Neural cell (in vitro differentiated cells): ENCODE measurements at regions not wholly inside any gene's neighbourhood (a gene's known extent, or its start where the extent isn't known, plus 50 kb on each side); places are given as distances from the start of the nearest gene placed in this dataset.

Source experiments
- CTCF ChIP-seq: fragments of 450-650 bp; IDR thresholded peaks from 2 replicates; pipeline ENCODE4 v1.5.1; 2014; ENCODE audit warnings: antibody characterized with exemption, mild to moderate bottlenecking, moderate library complexity; ENCODE audit not compliant: poor library complexity, severe bottlenecking
- EP300 ChIP-seq: fragments of 450-650 bp; conservative IDR thresholded peaks from 2 replicates; pipeline ENCODE4 v1.6.1; 2014; ENCODE audit warnings: antibody characterized with exemption, mild to moderate bottlenecking, moderate library complexity; ENCODE audit not compliant: poor library complexity, severe bottlenecking
- EZH2 ChIP-seq: fragments of 200-600, 300-800 bp; shearing (Covaris generic), sonication (generic); IDR thresholded peaks from 2 replicates; pipeline ENCODE4 v1.6.1; 2014; ENCODE audit warnings: antibody characterized with exemption, low read length, borderline replicate concordance, mild to moderate bottlenecking; ENCODE audit not compliant: insufficient read depth, poor library complexity, severe bottlenecking
- MXI1 ChIP-seq: fragments of 450-650 bp; conservative IDR thresholded peaks from 2 replicates; pipeline ENCODE4 v1.6.1; 2014; ENCODE audit warnings: antibody characterized with exemption, mild to moderate bottlenecking; ENCODE audit not compliant: poor library complexity, severe bottlenecking
- POLR2AphosphoS5 ChIP-seq: IDR thresholded peaks from 2 replicates; pipeline ENCODE4 v1.6.1; 2012
- RAD21 ChIP-seq: fragments of 450-650 bp; conservative IDR thresholded peaks from 2 replicates; pipeline ENCODE4 v1.6.1; 2014; ENCODE audit warnings: antibody characterized with exemption, mild to moderate bottlenecking, moderate library complexity
- REST ChIP-seq: IDR thresholded peaks from 2 replicates; pipeline ENCODE4 v1.6.1; 2012; ENCODE audit warnings: borderline replicate concordance
- TAF1 ChIP-seq: IDR thresholded peaks from 2 replicates; pipeline ENCODE4 v1.6.1; 2012; ENCODE audit warnings: low read depth

- no peak for TF ChIP-seq CTCF
- no peak for TF ChIP-seq MXI1
- no peak for TF ChIP-seq EZH2
- TF ChIP-seq POLR2AphosphoS5 = no peak
- no peak for TF ChIP-seq RAD21
- TF ChIP-seq EP300 = no peak
- TF ChIP-seq REST = no peak
- no peak for TF ChIP-seq TAF1
Measured at GRCh38 chr5:106408141-106408540, 1262.6 kb downstream of the EFNA5 start.
